Tibial nerve (tissue), 4 donors: ENCODE measurements at regions not wholly inside any gene's neighbourhood (a gene's known extent, or its start where the extent isn't known, plus 50 kb on each side); places are given as distances from the start of the nearest gene placed in this dataset.

Experiments
- CTCF ChIP-seq, 5 experiments: fragments of 200-600 bp in 3 of 5; fragments of 450-650 bp in 2 of 5; sonication (generic) in 3 of 5; IDR thresholded peaks; one replicate each; pipeline ENCODE4 v1.5.1; 2016 to 2019; ENCODE audit warnings: antibody characterized with exemption in 5 of 5, mild to moderate bottlenecking in 3 of 5, moderate library complexity in 2 of 5
- EP300 ChIP-seq, 2 donors: sonication (generic); formaldehyde crosslinking; IDR thresholded peaks; one replicate each; pipeline ENCODE4 v1.6.1; 2017; ENCODE audit warnings: antibody characterized with exemption in 2 of 2, mild to moderate bottlenecking in 1 of 2

DNA sequence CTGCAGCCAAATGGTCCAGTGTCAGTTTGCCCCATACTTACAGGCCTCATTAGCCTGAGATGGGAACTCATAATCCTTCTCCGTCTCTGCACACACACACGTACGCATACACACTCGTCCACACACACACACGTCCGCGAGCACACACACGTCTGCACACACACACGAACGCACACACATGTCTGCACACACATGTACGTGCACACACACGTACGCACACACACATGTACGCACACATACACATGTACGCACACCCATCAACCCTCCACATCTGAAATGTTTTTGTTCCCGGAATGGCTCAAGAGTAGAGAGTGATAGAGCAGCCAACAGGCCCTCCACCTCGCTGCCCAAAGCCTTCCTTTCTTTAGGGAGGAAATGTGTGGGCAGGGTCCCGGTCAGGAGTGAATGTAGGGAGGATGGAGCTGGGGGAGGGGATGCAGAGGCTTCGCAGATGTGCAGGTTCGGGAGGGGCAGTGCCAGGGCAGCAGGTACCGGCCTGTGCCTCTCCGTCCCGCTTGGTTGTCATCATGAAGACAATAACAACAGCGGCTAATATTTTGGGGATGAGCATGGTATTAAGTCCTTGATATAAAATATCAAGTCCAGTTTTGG lies 52.7 kb downstream of the PTGR3 start:
- TF ChIP-seq CTCF (IDR thresholded peaks at IDR 0.05) (no peak), EP300 (IDR thresholded peaks at IDR 0.05) (no peak)
